Panc1 (cell line): ENCODE measurements at regions not wholly inside any gene's neighbourhood (a gene's known extent, or its start where the extent isn't known, plus 50 kb on each side); places are given as distances from the start of the nearest gene placed in this dataset.

ENCODE experiments used
- CTCF ChIP-seq: fragments of 450-650 bp; IDR thresholded peaks from 2 replicates; pipeline ENCODE4 v1.5.1; 2017; ENCODE audit warnings: mild to moderate bottlenecking
- TCF7L2 ChIP-seq: IDR thresholded peaks from 2 replicates; pipeline ENCODE4 v1.6.1; 2011; ENCODE audit warnings: mild to moderate bottlenecking, low read depth, low read length, inconsistent platforms

- TF ChIP-seq TCF7L2 (no peak), CTCF (no peak)
Measured at GRCh38 chr3:126267169-126267975, 87.0 kb upstream of the ALDH1L1 start.
